MCF 10A (cell line): ENCODE measurements at regions not wholly inside any gene's neighbourhood (a gene's known extent, or its start where the extent isn't known, plus 50 kb on each side); places are given as distances from the start of the nearest gene placed in this dataset.

Experiments used
- BruUV-seq: library from RNA; stranded (reverse); fragments of 400-500 nt; replicated peaks from 2 replicates; lab custom pipeline; 2021; lab: Mats Ljungman, UMichigan
- CTCF ChIA-PET: fragments of 300-600 bp; sonication (Branson Sonifier 250); formaldehyde crosslinking; extraction: SDS; loops from one replicate; lab custom pipeline; 2021; ENCODE audit warnings: antibody characterized with exemption, inconsistent platforms; lab: Yijun Ruan, JAX
- POLR2A ChIA-PET: fragments of 300-600, 350-650 bp; sonication (Branson Sonifier 250); formaldehyde crosslinking; extraction: SDS; loops from one replicate; lab custom pipeline; 2020; ENCODE audit warnings: antibody characterized with exemption, inconsistent platforms; lab: Yijun Ruan, JAX
- DNase-seq: peaks from one replicate; pipeline ENCODE4 v3.0.0-alpha.2; 2018; ENCODE audit not compliant: unreplicated experiment
- H3K27ac Mint-ChIP-seq: one replicate; pipeline ENCODE4 v1.8.0; 2022; ENCODE audit warnings: mild to moderate bottlenecking, low read depth, mixed read lengths; ENCODE audit not compliant: unreplicated experiment
- H3K27me3 Mint-ChIP-seq: one replicate; pipeline ENCODE4 v1.8.0; 2022; ENCODE audit warnings: mixed read lengths; ENCODE audit not compliant: insufficient read depth, unreplicated experiment
- H3K36me3 Mint-ChIP-seq: one replicate; pipeline ENCODE4 v1.8.0; 2022; ENCODE audit warnings: mild to moderate bottlenecking, moderate library complexity, mixed read lengths; ENCODE audit not compliant: insufficient read depth, unreplicated experiment
- H3K4me1 Mint-ChIP-seq: one replicate; pipeline ENCODE4 v1.8.0; 2022; ENCODE audit warnings: mixed read lengths; ENCODE audit not compliant: insufficient read depth, unreplicated experiment
- H3K4me3 Mint-ChIP-seq: one replicate; pipeline ENCODE4 v1.8.0; 2022; ENCODE audit warnings: mild to moderate bottlenecking, moderate library complexity, mixed read lengths; ENCODE audit not compliant: unreplicated experiment
- H3K9me3 Mint-ChIP-seq: one replicate; pipeline ENCODE4 v1.8.0; 2022; ENCODE audit warnings: mixed read lengths; ENCODE audit not compliant: unreplicated experiment
- intact Hi-C: fragments of 100-400 bp; cut with micrococcal nuclease; formaldehyde crosslinking; loops from 2 replicates; pipeline ENCODE4 v1.14.1; 2022
- TF ChIP-seq, protein P1 (sequence below): fragments of 200-600 bp; IDR thresholded peaks from one replicate; pipeline ENCODE4 v1.8.0; 2022; ENCODE audit warnings: antibody characterized with exemption, mild to moderate bottlenecking; ENCODE audit not compliant: unreplicated experiment

GRCh38 chr4:41880840-41881831, 54.1 kb upstream of the TMEM33 start:
- Mint-ChIP-seq H3K9me3 (no peaks in the 10 kb centered on the region), H3K36me3 (peaks cover 6% of the 10 kb centered on the region), H3K27ac (no peak overlapping the region), H3K4me1 (peaks cover 8% of the 10 kb centered on the region), H3K27me3 (no peaks in the 10 kb centered on the region), H3K4me3 (peak overlapping the region; percentile 65)
- ChIA-PET POLR2A (no interaction called here), CTCF (interaction anchor here (3.9 kb wide), 1 partner anchor 188 kb away, joined by 17 read pairs; no protein-coding TSS in a partner anchor)
- intact Hi-C loops, result loop anchor here (10.0 kb wide), 1 partner anchor 634 kb away; no protein-coding TSS in a partner anchor
- TF ChIP-seq, protein P1, sequence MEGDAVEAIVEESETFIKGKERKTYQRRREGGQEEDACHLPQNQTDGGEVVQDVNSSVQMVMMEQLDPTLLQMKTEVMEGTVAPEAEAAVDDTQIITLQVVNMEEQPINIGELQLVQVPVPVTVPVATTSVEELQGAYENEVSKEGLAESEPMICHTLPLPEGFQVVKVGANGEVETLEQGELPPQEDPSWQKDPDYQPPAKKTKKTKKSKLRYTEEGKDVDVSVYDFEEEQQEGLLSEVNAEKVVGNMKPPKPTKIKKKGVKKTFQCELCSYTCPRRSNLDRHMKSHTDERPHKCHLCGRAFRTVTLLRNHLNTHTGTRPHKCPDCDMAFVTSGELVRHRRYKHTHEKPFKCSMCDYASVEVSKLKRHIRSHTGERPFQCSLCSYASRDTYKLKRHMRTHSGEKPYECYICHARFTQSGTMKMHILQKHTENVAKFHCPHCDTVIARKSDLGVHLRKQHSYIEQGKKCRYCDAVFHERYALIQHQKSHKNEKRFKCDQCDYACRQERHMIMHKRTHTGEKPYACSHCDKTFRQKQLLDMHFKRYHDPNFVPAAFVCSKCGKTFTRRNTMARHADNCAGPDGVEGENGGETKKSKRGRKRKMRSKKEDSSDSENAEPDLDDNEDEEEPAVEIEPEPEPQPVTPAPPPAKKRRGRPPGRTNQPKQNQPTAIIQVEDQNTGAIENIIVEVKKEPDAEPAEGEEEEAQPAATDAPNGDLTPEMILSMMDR, result no peak
- no peak for DNase-seq
- no TSS peak for BruUV-seq

GRCh38 chr4:41880022-41880837, 55.0 kb upstream of the TMEM33 start:
- H3K4me3 Mint-ChIP-seq, result no peak overlapping the region
- CTCF ChIA-PET, result interaction anchor here (0.6 to 3.9 kb wide), 4 partner anchors 15 to 187 kb away, joined by 3 to 17 read pairs (median 4); no protein-coding TSS in a partner anchor
- intact Hi-C loops, result loop anchor here (10.0 kb wide), 1 partner anchor 635 kb away; no protein-coding TSS in a partner anchor

GRCh38 chr4:41879552-41879951, 55.7 kb upstream of the TMEM33 start:
- POLR2A ChIA-PET, result no interaction called here
- TF ChIP-seq, protein P1, result no peak
- no TSS peak for BruUV-seq
- Mint-ChIP-seq H3K36me3 (peaks cover 6% of the 10 kb centered on the region), H3K4me1 (peaks cover 2% of the 10 kb centered on the region), H3K4me3 (no peak overlapping the region), H3K27ac (no peak overlapping the region), H3K27me3 (no peaks in the 10 kb centered on the region), H3K9me3 (no peaks in the 10 kb centered on the region)
- CTCF ChIA-PET, result interaction anchor here (0.6 to 3.9 kb wide), 3 partner anchors 178 to 187 kb away, joined by 3 to 17 read pairs (median 3); no protein-coding TSS in a partner anchor
- intact Hi-C loops, result no loop called here
- DNase-seq, result no peak

More at GRCh38 chr4:41880022-41880837, 55.0 kb upstream of the TMEM33 start:
- no TSS peak for BruUV-seq
- DNase-seq, result no peak
- TF ChIP-seq, protein P1, result no peak
- no peaks in the 10 kb centered on the region for H3K9me3 Mint-ChIP-seq
- H3K36me3 Mint-ChIP-seq, result peaks cover 6% of the 10 kb centered on the region
- H3K27me3 Mint-ChIP-seq, result no peaks in the 10 kb centered on the region
- peaks cover 8% of the 10 kb centered on the region for H3K4me1 Mint-ChIP-seq
- POLR2A ChIA-PET, result no interaction called here
- H3K27ac Mint-ChIP-seq, result no peak overlapping the region
